C4-2B (cell line): ENCODE measurements at regions not wholly inside any gene's neighbourhood (a gene's known extent, or its start where the extent isn't known, plus 50 kb on each side); places are given as distances from the start of the nearest gene placed in this dataset.

Experiments used
- CTCF ChIP-seq: fragments of 450-650 bp; conservative IDR thresholded peaks from 2 replicates; pipeline ENCODE4 v1.5.1; 2017; ENCODE audit warnings: mild to moderate bottlenecking
- ZFX ChIP-seq: fragments of 450-650 bp; IDR thresholded peaks from 2 replicates; pipeline ENCODE4 v1.6.1; 2017

GRCh38 chr14:53626761-53627160 is 329.9 kb downstream of the BMP4 start:
- no peak for TF ChIP-seq CTCF
- TF ChIP-seq ZFX, result no peak
